Esophagus squamous epithelium (tissue), 4 donors: ENCODE measurements at regions not wholly inside any gene's neighbourhood (a gene's known extent, or its start where the extent isn't known, plus 50 kb on each side); places are given as distances from the start of the nearest gene placed in this dataset.

Source experiments
- POLR2A ChIP-seq, 4 donors: fragments of 450-650 bp; IDR thresholded peaks; one replicate each; pipeline ENCODE4 v1.6.1; 2017; ENCODE audit warnings: antibody characterized with exemption in 4 of 4, mild to moderate bottlenecking in 4 of 4, moderate library complexity in 3 of 4
- TF ChIP-seq, protein P1 (sequence below), 6 experiments: fragments of 450-650 bp in 4 of 6; fragments of 200-600 bp in 2 of 6; sonication (generic) in 2 of 6; IDR thresholded peaks; one replicate each; pipeline ENCODE4 v1.5.1; 2016 to 2019; ENCODE audit warnings: antibody characterized with exemption in 6 of 6, mild to moderate bottlenecking in 4 of 6, moderate library complexity in 4 of 6

DNA sequence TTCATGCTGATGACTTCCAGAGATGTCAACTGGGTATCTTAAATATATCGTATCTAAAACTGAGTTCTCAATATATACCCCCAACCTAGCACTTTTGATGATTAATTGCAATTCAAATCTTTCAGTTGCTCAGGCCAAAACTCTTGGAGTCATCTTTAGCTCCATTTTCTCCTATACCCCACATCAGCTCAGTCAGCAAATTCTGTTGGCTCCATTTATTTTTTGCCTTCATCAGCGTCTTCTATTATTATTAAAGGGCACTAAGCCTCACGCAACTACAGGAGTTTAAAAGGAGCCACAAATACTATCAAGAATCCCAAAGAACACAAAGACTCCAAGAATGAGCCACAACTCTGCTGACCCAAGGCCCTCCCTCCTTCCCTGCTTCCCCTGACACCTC is 134.9 kb downstream of the KCTD12 start:
- TF ChIP-seq, protein P1, sequence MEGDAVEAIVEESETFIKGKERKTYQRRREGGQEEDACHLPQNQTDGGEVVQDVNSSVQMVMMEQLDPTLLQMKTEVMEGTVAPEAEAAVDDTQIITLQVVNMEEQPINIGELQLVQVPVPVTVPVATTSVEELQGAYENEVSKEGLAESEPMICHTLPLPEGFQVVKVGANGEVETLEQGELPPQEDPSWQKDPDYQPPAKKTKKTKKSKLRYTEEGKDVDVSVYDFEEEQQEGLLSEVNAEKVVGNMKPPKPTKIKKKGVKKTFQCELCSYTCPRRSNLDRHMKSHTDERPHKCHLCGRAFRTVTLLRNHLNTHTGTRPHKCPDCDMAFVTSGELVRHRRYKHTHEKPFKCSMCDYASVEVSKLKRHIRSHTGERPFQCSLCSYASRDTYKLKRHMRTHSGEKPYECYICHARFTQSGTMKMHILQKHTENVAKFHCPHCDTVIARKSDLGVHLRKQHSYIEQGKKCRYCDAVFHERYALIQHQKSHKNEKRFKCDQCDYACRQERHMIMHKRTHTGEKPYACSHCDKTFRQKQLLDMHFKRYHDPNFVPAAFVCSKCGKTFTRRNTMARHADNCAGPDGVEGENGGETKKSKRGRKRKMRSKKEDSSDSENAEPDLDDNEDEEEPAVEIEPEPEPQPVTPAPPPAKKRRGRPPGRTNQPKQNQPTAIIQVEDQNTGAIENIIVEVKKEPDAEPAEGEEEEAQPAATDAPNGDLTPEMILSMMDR (IDR thresholded peaks at IDR 0.05) = no peak
- TF ChIP-seq POLR2A (IDR thresholded peaks at IDR 0.05) = no peak
